DMS153 (cell line): ENCODE measurements at regions not wholly inside any gene's neighbourhood (a gene's known extent, or its start where the extent isn't known, plus 50 kb on each side); places are given as distances from the start of the nearest gene placed in this dataset.
"Not testable (repeated sequence)": the region's sequence is repeated elsewhere in the genome, so short reads cannot be mapped to it uniquely, and the experiment has no call there.

Experiments
- DNase-seq: peaks from one replicate; lab custom pipeline; 2025; lab: John Stamatoyannopoulos, UW

DNA sequence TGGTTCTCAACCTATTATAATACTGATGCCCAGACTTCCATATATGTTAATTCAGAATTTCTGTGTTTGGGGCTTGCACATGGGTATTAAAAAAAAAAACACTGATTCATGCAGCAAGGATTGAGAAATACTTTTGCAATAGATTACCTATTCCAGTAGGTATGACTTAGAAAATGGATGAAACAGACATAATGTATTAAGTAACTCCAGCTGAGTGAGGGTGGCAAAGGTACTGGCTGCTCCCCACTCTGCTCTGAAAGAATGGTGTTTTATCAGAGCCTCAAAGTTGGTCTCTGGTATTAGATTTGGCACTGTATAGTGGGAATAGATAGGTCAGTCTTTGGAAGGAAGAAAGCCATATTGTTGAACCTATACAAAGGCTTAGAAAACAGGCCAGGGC, 234.3 kb upstream of the FOLH1 start:
- no peak for DNase-seq

DNA sequence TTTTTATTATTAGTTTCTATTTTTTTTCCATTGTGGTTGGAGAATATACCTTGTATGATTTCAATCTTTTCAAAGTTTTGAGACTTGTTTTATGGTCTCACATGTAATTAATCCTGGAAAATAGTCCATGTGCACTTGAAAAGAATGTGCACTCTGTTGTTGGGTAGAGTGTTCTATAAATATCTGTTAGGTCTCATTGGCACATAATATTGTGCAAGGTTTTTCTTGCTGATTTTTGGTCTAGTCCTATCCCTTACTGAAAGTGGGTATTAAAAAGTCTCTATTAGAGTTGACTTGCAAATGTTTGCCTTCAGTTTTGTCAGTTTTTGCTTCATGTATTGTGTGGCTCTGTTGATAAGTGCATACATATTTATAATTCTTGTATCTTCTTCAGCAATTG, 231.5 kb upstream of the FOLH1 start:
- not testable (repeated sequence) for DNase-seq

DNA sequence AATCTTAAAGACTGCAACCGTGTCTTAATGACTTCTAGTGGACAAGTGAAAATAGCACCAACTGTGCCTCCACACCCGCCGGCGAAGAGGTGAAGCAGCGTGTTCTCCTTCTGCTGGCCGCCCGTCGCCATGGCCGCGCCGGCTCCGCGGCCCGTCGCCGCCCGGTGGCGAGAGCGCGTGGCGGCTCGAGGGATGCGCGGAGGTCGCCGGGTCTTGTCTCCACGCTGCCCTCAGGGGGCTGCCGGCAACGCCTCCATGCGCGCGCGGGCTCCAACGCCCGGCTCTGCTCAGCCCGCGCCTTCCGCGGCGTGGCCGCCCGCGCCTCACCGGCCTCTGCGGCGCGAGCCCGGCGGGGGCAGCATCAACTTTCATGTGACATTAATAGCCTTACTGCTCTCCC, 225.9 kb upstream of the FOLH1 start:
- not testable (repeated sequence) for DNase-seq

DNA sequence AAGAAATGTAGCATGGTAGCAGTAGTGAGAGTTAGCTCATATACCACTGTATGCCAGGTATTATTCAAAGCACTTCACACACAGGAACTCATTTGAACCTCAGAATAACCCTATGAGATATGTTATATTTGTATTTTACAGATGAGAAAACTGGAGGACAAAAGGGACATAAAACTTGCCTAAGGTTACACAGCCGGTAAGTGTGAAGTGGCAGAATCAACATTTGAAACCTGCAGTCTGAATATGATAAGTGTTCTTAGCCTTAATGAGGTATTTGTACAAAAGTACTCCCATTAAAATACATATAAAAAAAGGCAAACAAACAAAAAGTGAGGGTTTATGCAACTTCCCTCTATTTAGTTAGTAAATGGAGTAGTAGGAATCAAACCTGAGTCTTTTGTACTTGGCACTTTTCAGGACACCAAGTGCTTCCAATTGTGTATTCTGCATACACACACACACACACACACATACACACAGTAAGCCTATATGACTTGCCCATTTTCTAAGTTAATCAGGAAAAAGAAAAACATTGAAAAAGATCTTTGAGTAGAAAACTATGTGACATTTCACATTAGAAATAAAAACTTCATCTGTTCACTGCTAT, 223.9 kb upstream of the FOLH1 start:
- peak; percentile 76 for DNase-seq

DNA sequence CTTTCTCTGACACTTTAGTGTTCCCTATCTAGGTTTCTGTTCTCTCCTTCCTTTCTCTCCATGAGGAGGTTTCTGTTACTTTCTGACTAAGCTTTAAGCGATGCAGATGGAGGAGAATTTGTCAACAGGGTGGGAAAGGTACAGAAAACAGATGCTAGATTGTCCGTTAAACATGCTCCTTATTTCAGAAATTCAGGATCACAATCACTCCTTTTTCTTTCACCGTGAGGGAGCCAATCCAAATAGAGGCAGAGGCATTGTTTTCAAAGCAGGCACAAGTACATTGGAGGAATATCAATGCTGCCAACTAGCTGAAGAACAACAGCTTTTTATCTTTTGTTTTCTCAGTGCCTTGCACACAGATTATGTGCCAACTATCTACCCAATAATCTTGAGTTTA, 215.7 kb upstream of the FOLH1 start:
- no peak for DNase-seq

DNA sequence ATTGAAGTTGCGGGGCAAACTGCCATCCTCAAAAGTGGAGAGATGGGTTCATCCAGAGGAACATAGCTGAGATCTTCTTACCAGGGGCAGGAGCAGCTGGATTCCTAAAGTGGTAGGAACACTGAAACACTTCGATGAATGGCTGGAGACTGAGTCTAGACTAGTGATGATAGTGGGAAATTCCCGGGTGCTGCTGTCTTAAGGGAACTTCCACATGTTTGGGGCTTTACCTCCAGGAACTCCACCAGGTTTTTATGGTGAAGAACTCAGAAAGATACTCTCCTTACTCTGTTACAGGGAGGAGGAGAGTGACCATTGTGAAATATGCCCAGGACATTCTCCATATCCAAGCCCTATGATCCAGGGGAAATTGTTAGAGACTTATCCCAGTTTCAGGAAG, 210.5 kb upstream of the FOLH1 start:
- not testable (repeated sequence) for DNase-seq

DNA sequence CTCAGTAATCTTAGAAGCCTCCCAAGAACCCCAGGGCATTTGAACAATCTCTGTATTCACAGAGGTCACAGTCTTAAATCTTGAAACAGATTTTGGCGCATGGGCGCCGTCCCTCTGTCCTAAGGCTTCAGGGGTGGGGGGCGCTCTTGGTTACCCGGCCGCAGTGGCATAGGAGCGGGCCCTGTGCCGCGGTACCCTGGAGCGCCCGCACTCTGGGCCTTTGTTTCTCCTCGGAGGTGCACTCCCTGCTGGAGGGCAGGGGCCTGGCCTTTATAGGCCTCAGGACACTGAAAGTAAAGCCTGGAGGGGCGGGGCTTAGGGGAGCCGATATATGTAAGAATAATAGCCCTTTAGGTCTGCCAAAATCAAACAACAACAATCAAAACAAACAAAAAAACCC, 197.3 kb upstream of the FOLH1 start:
- no peak for DNase-seq

DNA sequence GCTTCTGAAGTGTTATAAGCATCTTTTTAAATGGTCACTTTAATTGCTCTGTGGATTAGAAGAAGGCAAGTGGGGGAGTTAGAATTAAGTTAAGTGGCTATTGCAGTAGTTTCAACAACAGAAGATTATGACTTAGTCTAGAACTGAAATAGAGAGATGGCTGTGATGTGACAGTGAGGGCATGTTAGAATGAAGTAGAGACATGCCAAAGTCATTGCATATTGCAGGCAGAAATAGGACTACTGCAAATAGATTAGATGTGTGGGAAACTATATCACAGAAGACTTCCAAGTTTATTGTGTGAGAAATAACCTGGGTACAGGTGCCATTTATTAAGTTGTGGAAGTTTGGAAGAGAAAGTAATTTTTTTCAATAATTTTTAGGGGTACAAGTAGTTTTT, 187.4 kb upstream of the FOLH1 start:
- not testable (repeated sequence) for DNase-seq

DNA sequence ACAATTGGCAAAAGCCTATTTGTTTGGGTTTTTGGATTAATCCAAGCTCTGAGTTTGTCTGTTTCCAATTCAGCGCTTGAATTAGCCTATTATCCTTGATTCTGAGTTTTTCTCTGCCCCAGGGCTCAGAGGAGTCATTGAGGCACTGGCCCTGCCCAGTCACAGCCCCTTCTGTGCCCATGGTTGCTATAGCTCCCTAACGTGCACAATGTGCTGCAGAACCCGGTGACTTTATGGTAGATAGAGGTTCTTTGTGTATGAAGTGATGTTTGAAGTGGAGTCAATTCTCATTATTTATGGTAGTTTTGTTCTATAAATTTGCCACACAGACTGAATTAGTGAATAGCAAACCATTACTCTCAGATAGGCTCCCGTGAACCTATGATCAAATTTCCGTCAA, 182.0 kb upstream of the FOLH1 start:
- DNase-seq = not testable (repeated sequence)

DNA sequence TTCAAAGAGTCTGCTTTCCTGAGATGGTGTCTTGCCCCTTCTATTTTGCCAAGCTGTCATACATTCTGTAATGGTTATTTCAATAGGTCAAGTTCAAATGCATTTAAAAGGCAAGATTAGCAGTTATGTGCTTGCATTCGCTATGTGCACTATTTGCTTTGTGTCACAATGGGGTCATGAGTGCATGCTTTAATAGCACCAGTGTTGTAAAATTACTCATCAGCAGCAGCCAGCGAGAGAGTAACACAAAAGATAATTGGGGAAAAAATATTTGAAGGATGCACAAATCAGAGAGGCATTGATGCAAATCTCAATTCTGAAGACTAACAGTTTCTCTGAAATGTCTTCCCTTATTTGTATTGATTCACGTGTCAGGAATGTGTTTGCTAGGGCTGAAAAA, 180.7 kb upstream of the FOLH1 start:
- DNase-seq = not testable (repeated sequence)

DNA sequence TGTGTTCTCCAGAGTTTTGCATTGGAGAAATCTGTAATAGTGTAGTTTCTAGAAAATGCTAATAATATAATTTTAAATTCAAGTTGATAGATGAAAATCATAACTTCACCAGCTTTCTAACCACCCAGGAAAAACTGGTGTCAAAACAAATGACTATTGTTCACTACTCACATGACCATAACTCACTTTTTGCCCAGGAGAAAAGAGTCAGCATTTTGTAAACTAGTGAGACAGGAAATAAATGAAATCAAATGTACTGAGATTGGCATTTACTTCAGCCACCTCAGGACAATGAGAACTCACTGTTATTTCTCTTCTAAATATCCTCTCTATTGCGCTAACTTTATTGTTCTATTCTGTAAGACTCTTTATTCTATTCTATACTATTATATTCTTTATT, 176.0 kb upstream of the FOLH1 start:
- not testable (repeated sequence) for DNase-seq

DNA sequence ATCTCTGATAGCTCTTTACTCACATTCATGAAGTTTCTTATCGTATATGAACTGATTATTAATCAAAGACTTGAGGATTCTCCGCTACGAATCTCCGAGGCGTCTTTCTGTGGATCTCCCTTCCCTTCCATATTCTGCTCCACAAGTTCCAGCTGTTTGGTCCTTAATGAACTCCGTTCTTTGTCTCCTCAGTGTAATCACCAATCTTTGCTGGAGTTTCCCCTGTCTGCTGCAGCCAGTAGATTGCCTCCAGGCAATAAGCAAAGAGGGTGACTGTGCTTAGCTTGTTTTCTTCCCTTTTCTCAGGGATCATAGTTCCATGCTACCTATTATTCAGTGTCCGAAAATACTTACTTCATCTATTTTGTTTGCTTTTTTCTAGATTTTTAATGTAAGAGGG, 169.6 kb upstream of the FOLH1 start:
- no peak for DNase-seq

DNA sequence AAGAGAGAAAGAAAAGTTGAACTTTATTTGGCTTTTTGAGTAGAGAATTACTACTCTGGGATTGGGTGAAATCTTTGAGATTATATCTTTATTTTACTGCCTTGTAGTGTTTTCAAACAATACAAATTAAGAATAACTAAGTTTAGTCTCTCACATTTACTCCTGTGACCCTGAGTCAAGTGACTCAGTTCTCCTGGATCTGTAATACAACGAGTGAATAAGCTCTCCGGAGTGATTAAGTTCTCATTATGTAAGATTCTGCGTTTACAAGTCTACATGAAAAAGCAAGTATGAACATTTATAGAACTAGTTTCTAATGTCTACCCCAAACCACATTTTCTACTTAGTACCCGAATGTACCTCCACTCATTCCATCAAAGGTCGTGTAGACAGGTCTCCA, 165.5 kb upstream of the FOLH1 start:
- DNase-seq = not testable (repeated sequence)

DNA sequence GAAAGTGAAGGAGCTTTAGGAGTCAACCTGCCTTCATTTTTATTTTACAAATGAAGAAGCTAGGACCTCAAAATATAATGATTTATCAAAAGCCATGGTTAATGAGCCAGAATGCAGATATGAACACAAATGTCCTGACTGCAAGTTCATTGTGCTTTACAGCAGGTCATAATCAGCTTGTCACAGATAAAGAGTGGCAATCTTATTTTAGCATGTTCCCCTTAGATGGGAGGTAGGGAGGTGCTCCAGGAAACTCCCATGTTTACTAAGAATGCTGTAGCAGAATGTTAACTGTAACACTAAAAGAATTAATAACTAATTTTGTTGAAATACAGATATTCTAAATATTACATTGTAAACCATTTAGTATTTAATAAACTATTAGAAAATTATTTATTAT, 165.0 kb upstream of the FOLH1 start:
- not testable (repeated sequence) for DNase-seq

DNA sequence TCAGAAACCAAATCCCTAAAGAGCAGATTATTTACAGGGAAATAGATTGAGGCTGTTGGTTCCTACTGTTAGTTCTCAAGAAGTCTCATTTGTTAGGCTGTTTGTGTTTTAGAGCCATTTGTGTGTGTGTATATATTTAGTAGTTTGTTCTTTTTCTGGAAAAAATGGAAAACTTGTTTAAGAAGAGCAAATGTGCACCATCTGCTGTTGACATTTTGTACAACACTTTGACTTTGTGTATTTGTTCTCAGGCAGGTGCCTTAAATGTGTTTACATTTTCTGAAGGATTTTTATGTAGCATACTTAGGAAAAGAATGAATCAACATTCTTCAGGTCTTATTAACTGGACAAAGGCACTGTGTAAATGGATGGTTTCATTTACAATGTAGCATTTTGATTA, 163.7 kb upstream of the FOLH1 start:
- not testable (repeated sequence) for DNase-seq

DNA sequence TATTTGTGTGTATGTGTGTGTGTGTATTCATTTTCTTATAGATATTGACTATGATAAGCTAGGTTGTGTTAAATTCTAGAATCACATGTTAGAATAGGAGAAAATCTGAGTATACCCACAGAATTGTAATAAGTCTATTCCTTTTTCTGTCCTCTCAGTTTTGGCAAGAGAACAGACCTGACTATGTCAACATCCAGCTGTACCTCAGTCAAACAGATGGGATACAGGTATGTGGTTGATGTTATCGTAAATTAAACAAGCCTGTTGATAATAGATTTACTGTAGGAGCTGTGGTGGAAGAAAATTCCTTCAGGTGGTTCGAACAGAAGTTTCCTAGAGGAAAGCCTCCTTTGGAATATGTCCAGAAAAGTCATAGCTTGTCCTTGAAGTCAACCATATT, 160.2 kb upstream of the FOLH1 start:
- DNase-seq = not testable (repeated sequence)

DNA sequence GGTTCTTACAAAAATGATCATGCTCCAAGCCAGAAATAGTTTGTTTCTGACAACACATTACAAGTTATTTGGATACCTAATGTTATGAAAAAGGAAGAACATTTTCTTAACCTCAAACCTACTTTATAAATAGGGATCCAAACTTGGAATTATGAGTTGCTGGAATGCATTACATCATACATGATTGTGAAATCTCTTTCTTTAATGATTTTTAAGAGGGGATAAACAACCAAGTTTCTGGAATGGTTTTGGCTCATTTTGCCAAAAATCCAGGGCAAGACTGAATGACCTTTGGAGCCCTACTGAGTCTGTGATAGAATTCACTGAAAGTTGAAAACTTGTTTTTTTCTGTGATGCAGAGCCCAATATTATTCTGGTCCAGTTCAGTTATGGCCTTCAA, 157.0 kb upstream of the FOLH1 start:
- DNase-seq = not testable (repeated sequence)

DNA sequence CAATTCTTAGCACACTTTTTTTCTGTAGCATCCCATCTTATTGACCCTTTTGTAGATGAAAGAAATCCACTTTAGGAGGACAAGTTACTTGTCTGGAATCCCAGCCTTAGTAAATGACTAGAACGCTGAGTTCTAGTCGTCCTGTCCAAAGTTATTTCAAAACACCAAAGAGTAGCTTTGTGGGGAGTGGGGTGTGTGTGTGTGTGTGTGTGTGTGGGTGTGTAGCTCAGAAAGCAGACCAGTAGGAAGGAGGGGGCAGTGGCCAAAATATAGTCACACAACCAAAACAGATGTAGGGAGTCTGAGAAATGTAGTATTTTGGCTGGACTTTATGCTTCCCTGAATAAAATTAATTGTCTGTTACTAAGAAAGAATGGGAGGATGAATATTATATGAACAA, 154.6 kb upstream of the FOLH1 start:
- DNase-seq = not testable (repeated sequence)

DNA sequence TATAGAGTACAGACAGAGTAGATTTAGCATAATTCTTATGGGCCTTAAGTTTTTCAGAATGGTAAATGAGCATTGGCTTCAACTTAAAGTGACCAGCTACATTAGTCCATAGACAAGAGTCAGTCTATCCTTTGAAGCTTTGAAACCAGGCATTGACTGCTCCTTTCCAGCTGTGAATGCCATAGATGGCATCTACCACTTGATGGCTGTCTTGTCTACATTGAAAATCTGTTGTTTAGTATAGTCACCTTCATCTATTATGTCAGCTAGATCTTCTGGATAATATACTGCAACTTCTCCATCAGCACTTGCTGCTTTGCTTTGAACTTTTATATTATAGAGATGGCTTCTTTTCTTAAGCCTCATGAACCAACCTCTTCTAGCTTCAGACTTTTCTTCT, 146.1 kb upstream of the FOLH1 start:
- not testable (repeated sequence) for DNase-seq

DNA sequence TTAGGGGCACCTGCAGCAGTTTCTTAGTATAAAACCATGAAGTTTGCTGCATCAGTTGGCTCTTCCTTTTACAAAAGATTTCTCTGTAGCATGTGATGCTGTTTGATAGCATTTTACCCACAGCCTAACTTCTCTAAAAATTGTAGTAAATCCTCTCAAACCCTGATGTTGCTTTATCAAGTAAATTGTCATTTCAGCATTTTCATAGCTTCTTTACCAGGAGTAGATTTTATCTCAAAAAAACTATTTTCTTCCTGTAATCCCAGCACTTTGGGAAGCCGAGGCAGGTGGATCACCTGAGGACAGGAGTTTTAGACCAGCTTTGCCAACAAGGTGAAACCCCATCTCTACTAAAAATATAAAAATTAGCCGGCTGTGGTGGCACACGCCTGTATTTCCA, 144.5 kb upstream of the FOLH1 start:
- DNase-seq = not testable (repeated sequence)

DNA sequence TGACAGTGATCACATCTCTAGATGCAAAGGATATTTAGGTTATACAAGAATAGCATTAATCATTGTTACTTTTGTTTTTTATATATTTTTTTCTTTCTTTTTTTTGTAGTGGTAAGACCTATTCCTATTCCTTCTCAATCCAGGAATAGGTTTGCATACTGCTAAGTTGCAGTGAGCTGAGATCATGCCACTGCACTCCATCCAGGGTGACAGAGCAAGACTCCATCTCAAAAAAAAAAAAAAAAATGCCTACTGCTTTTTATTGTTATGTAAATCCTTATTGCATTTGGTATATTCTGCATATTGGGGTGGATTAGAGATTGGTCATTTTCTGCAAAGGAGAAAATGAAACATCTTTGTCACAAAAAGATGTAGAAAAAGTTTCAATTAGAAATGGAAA, 138.2 kb upstream of the FOLH1 start:
- DNase-seq = not testable (repeated sequence)

DNA sequence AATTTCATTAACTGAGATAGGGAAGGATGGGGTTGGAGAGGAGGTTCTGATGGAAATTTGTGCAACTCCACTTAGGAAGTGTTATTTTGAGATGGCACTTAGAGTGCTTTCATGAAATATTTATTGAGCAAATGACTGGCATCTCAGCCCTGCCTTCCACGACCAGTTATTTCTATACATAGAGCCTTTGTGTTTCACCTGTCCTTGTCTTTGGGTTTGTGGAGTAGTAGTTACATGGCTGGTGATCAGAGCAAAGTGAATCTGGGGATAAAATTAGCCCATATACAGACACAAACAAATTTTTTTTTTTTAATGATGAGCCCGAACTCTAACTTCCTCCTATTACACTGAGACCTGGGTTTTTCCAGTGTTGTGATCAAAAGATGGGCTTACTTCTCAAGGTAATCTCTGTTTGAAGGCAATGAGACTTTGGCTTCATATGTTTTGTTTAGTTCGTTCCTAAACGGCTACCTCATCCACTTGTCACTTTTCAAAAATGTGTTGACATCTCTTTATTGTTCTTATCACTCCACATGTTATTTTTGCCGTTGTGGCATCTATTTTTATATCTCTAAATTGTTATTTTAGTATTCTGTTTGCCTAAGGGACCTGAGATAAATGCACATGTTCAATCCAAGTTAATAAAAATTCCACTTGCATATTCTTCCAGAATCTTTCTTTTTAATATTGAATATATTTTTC, 120.2 kb upstream of the FOLH1 start:
- DNase-seq = not testable (repeated sequence)

DNA sequence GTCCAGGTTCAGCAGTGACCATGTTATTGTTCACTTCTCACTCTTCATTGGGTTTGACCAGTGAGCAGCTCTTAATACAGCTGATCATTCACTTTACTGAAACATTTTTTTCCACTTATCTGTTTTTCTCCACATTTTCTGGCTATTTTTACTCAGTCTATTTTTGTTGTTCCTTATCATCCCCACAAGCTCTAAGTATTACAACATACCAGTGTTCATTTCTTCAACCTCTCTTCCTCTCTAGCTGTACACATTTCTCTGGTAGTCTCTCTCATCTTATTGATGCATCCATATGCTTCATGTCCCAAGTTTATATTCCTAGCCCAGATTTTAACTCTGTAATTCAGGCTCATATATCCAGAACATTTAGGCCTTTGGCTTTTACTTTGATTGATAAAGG, 119.4 kb upstream of the FOLH1 start:
- not testable (repeated sequence) for DNase-seq

DNA sequence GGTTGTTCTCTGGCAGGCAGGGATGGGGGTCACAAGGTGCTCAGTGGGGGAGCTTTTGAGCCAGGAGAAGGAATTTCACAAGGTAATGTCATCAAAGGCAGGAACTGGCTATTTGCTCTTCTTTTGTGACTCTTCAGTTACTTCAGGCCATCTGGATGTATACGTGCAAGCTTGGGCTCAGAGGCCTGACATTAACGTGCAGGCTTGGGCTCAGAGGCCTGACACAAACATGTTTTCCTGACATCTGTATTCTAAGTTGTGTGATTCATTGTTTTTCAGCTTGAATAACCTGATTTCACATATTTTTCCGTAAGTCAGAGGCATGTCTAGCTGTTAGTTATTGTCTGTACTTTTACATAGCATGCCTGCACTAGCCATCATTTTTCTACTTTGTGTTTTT, 118.2 kb upstream of the FOLH1 start:
- not testable (repeated sequence) for DNase-seq
